ENCODE measurements at regions not wholly inside any gene's neighbourhood (a gene's known extent, or its start where the extent isn't known, plus 50 kb on each side); places are given as distances from the start of the nearest gene placed in this dataset.
A peak's percentile ranks its signal among the peaks of the same experiment; 100 is the strongest.

- Histone ChIP-seq H3K27me3 (no peaks in the 10 kb centered on the region), H3K79me2 (ENCODE audit: low read depth) (no peaks in the 10 kb centered on the region), H2AFZ (replicated peaks) (peak overlapping the region; percentile 17), H3K9ac (no peak overlapping the region), H3K9me3 (ENCODE audit: low read depth) (no peaks in the 10 kb centered on the region), H3K36me3 (no peaks in the 10 kb centered on the region), H4K20me1 (ENCODE audit: low read depth) (no peaks in the 10 kb centered on the region), H3K4me1 (no peaks in the 10 kb centered on the region), H3K4me3 (no peak overlapping the region), H3K4me2 (no peak overlapping the region), H3F3A (ENCODE audit: low read depth) (no peaks in the 10 kb centered on the region), H3K27ac (no peak overlapping the region)
- no peaks in the 10 kb centered on the region for H3K27me3 Mint-ChIP-seq (ENCODE audit: insufficient read depth, low read depth)
- no peak overlapping the region for H3K4me3 Mint-ChIP-seq
- DNase-seq (ENCODE audit: low spot score): no peak
- no peaks in the 10 kb centered on the region for H3K9me3 Mint-ChIP-seq
- no peak for TF ChIP-seq EZH2 (IDR thresholded peaks at IDR 0.05)
- TF ChIP-seq, protein P1, sequence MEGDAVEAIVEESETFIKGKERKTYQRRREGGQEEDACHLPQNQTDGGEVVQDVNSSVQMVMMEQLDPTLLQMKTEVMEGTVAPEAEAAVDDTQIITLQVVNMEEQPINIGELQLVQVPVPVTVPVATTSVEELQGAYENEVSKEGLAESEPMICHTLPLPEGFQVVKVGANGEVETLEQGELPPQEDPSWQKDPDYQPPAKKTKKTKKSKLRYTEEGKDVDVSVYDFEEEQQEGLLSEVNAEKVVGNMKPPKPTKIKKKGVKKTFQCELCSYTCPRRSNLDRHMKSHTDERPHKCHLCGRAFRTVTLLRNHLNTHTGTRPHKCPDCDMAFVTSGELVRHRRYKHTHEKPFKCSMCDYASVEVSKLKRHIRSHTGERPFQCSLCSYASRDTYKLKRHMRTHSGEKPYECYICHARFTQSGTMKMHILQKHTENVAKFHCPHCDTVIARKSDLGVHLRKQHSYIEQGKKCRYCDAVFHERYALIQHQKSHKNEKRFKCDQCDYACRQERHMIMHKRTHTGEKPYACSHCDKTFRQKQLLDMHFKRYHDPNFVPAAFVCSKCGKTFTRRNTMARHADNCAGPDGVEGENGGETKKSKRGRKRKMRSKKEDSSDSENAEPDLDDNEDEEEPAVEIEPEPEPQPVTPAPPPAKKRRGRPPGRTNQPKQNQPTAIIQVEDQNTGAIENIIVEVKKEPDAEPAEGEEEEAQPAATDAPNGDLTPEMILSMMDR (IDR thresholded peaks at IDR 0.05): no peak
- TF ChIP-seq EZH2phosphoT487 (IDR thresholded peaks at IDR 0.05): no peak
- H3K36me3 Mint-ChIP-seq: no peaks in the 10 kb centered on the region
- peaks cover 16% of the 10 kb centered on the region for H3K4me1 Mint-ChIP-seq
- no peak overlapping the region for H3K27ac Mint-ChIP-seq
These were observed 211.7 kb upstream of the CST7 start for GRCh38 chr20:24737212-24737850.

DNA sequence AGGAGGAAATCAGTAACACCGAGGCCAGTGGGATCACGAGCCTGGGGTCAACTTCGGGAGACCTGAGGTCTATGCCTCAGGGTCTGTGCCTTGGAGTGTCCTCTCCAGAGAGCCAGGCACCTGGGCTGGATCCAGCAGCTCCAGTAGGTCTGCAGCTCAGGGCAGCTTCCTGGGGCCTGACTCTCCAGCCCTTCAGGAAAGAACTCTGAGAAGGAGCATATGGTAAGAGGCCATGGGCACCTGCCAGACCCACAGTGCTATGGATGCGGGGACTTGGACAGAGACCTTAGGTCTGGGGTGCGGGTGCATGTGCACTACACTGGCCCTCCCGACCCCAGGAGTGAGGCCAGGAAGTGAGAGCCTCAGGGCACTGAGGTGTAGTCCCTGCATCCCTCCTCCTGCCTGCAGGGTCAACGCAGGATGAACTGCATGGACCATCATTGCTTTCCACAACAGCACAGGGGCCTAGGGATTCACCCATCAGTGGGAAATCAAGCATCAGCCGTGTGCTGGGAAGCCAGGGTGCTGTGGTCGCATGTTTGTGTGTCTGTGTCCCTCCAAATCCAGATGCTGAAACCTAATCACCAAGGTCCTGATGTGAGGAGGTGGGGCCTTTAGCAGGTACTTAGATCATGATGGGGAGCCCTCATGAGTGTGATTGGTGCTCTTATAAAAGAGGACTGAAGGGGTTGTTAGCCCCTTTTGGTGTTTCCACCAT lies 210.9 kb upstream of the CST7 start:
- no peak overlapping the region for H3K4me3 ChIP-seq
- H3F3A ChIP-seq (ENCODE audit: low read depth): no peaks in the 10 kb centered on the region
- H3K79me2 ChIP-seq (ENCODE audit: low read depth): no peaks in the 10 kb centered on the region
- no peak overlapping the region for H3K4me2 ChIP-seq
- no peaks in the 10 kb centered on the region for H3K36me3 ChIP-seq
- H3K9me3 ChIP-seq (ENCODE audit: low read depth): no peaks in the 10 kb centered on the region
- H2AFZ ChIP-seq (replicated peaks): no peak overlapping the region
- H4K20me1 ChIP-seq (ENCODE audit: low read depth): no peaks in the 10 kb centered on the region
- Mint-ChIP-seq H3K27ac (no peak overlapping the region), H3K27me3 (ENCODE audit: insufficient read depth, low read depth) (no peaks in the 10 kb centered on the region), H3K4me3 (no peak overlapping the region), H3K4me1 (peaks cover 16% of the 10 kb centered on the region), H3K36me3 (no peaks in the 10 kb centered on the region), H3K9me3 (no peaks in the 10 kb centered on the region)
- H3K4me1 ChIP-seq: no peaks in the 10 kb centered on the region
- no peak for DNase-seq (ENCODE audit: low spot score)
- no peaks in the 10 kb centered on the region for H3K27me3 ChIP-seq
- H3K27ac ChIP-seq: no peak overlapping the region
- no peak for TF ChIP-seq EZH2 (IDR thresholded peaks at IDR 0.05)
- no peak for TF ChIP-seq EZH2phosphoT487 (IDR thresholded peaks at IDR 0.05)
- TF ChIP-seq, protein P1 (IDR thresholded peaks at IDR 0.05): no peak
- no peak overlapping the region for H3K9ac ChIP-seq

DNA sequence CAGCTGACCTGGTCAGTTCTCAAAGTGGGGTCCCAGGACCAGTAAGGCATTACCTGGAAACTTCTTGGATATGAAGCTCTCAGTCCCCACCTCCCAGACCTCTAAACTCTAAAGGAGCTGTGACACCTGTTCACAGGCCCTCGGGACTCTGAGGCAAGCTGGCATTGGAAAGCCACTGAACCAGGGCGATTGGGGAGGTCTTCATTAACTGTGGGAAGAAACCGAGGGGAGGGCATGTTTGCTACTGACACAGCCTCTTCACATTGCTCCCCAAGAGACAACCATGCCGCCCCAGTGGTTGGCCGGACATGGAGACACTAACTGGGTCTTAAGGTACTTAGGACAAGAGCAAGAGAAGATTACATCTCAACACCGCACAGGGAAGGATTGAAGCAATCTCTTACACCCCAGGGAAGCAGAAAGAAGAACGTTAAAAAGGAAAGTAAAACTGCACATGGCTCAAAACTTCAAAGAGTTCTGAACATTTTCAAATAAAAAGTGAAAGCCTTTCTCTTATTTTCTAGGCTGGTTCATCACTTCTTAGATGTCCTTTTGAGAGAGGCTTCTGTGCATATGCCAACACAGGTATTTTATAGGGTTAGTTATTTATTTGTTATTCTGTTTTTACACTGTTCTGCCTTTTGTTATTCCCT lies 210.0 kb upstream of the CST7 start:
- H3K36me3 ChIP-seq: no peaks in the 10 kb centered on the region
- H3K4me1 ChIP-seq: peaks cover 3% of the 10 kb centered on the region
- H3K4me1 Mint-ChIP-seq: peaks cover 19% of the 10 kb centered on the region
- no peak for DNase-seq (ENCODE audit: low spot score)
- H3K27me3 ChIP-seq: no peaks in the 10 kb centered on the region
- H3K79me2 ChIP-seq (ENCODE audit: low read depth): no peaks in the 10 kb centered on the region
- no peak overlapping the region for H3K27ac ChIP-seq
- no peak overlapping the region for H3K4me3 ChIP-seq
- H3K4me2 ChIP-seq: no peak overlapping the region
- no peak overlapping the region for H2AFZ ChIP-seq (replicated peaks)
- no peak overlapping the region for H3K9ac ChIP-seq
- TF ChIP-seq, protein P1 (IDR thresholded peaks at IDR 0.05): no peak
- TF ChIP-seq EZH2 (IDR thresholded peaks at IDR 0.05) (no peak), EZH2phosphoT487 (IDR thresholded peaks at IDR 0.05) (no peak)
- no peaks in the 10 kb centered on the region for H3K9me3 Mint-ChIP-seq
- H3K4me3 Mint-ChIP-seq: no peak overlapping the region
- no peaks in the 10 kb centered on the region for H3F3A ChIP-seq (ENCODE audit: low read depth)
- no peak overlapping the region for H3K27ac Mint-ChIP-seq
- H4K20me1 ChIP-seq (ENCODE audit: low read depth): no peaks in the 10 kb centered on the region
- H3K9me3 ChIP-seq (ENCODE audit: low read depth): no peaks in the 10 kb centered on the region
- H3K36me3 Mint-ChIP-seq: no peaks in the 10 kb centered on the region
- H3K27me3 Mint-ChIP-seq (ENCODE audit: insufficient read depth, low read depth): no peaks in the 10 kb centered on the region

Measured in neural progenitor cell (in vitro differentiated cells).